ENCODE measurements at regions not wholly inside any gene's neighbourhood (a gene's known extent, or its start where the extent isn't known, plus 50 kb on each side); places are given as distances from the start of the nearest gene placed in this dataset.
A peak's percentile ranks its signal among the peaks of the same experiment; 100 is the strongest.
"Not testable (repeated sequence)": the region's sequence is repeated elsewhere in the genome, so short reads cannot be mapped to it uniquely, and the experiment has no call there.

DNA sequence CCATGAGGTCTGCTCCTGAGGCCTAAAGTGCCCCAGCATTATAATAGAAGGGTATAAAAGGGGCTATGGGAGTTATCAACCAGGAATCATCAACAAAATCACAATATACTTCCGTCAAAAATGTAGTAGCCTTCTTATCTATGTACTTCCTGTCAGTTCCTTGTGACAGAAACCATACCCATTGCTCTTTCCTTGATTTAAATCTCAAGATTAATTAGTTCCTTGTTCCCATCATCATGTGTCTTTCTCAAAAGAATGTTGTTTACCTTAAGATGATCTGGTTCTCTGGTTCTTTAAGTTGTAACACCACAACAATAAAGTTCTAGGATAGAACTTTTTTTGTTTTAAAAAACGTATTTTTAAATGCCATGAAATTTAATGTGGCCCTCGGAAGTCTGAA lies 833.3 kb downstream of the LTN1 start:
- DNase-seq, result no peak

DNA sequence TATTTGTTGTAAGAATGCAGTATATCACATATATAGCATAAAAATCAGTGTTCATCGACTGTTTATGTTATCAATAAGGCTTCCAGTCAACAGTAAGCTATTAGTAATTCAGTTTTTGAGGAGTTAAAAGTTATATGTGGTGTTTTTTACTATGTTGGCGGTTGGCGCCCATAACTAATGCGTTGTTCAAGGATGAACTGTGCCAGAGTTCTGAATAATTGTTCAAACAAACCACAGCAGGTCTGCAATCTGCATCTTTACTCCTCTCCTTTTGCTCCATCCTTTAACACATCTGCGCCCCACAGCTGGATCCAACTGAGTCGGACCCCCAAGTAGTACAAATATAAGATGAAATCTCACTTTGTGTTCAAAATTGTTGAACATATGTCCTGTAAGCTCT lies 836.1 kb downstream of the LTN1 start:
- no peak for DNase-seq

- DNase-seq, result no peak
Measured at GRCh38 chr21:28154121-28154520, 838.6 kb downstream of the LTN1 start.

DNA sequence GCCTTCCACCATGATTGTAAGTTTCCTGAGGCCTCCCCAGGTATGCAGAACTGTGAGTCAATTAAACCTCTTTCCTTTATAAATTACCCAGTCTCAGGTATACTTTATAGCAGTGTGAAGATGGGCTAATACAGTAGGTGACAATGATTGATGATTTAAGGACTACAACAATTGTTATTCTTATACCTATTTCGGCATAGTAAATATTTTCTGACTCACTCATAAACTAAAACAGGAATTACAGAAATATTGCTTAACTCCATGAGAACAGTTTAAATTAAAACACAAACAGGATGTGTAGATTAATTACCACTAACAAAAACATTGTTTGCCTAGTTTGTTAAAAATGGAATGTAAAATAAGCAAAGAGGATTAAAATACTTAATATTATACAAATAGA lies 839.9 kb downstream of the LTN1 start:
- DNase-seq, result no peak

DNA sequence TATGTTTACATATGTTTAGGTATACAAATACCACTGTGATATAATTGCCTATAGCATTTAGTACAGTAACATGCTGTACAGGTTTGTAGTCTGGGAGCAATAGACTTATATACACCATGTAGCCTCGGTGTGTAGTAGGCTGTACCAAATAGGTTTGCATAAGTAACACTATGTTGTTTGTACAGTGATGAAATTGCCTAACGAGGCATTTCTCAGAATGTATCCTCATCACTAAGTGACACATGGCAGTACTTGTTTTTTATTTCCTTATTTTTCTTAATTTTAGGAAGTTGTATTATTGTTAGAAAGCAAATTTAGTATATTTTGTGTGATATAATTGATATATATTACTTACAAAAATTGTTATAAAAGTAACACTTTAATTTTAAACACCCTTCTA lies 840.9 kb downstream of the LTN1 start:
- peak; percentile 69 to 81 for DNase-seq

DNA sequence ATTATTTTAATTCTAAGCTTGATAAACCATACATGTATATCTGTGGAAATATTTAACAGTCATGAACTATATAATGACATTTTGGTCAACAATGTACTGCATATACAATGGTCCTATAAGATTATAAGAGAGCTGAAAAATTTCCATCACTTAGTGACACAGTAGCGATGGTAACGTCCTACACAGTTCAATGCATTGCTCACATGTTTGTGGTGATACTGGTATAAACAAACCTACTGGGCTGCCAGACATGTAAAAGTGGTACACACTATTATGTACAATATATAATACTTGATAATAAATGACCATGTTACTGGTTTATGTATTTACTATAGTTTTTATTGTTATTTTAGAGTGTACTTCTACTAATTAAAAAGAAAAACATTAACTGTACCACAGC lies 841.9 kb downstream of the LTN1 start:
- DNase-seq, result no peak

DNA sequence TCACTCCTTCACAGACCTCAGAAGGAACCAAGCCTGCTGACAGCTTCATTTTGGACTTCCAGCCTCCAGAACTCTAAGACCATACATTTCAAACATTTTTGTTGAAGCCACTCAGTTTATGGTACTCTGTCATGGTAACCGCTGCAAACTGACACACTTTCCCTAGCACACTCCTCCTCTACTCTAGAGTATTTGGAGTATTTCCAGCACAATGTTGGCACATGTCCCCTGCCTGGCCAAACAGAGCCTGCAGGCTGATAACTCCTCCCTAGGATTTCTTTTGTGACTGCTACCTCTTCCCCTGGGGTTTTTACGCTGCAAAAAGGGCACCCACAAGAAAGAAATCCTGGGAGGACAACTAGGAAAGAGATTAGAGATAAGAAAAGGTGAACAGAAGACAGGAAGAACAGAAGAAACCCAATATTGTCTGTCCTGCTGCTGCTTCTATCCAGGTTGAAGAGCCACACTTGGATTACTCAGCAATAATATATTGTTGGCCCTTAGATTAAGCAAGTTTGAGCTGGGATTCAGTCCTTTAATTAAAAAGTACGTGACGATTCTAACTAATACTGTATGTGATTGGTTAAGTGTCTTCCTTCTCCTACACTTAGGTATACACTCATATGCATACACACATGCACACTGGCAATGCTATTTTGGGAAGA lies 844.1 kb downstream of the LTN1 start:
- DNase-seq, result no peak

DNA sequence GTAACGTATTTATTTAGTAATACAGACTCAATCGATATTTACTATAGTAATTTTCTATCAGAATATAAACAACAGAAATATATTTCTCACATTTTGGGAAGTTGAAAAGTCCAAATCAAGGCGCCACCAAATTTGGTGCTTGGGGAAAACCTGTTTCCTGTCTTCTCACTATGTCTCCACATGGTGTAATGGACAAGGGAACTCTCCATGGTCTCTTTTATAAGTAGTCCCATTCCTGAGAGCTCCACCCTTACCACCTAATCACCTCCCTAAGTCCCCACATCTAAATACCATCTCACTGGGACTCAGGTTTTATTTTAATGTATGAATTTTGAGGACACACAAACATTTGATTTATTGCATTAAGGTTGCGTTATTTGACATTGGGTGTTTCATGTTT lies 848.0 kb downstream of the LTN1 start:
- no peak for DNase-seq

DNA sequence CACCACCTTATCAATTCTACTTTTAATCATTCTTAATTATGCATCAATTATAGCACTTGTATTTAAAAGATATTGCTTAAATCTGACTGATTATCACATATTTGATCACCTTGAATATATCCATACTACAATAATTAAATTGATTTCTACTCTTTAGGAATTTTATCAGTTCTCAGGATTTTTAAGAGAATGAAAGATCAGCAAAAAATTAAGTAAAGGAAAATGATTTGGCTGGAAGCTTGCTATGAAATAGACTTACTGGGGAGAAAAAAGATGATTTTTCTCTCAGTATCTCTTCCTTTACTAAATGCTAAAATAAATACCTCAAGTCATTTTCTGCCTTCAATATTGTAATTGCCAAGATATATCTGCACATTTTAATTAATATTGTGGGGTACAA lies 848.6 kb downstream of the LTN1 start:
- no peak for DNase-seq

GRCh38 chr21:28142697-28143096 lies 850.0 kb downstream of the LTN1 start:
- DNase-seq, result peak; percentile 81 to 85

DNA sequence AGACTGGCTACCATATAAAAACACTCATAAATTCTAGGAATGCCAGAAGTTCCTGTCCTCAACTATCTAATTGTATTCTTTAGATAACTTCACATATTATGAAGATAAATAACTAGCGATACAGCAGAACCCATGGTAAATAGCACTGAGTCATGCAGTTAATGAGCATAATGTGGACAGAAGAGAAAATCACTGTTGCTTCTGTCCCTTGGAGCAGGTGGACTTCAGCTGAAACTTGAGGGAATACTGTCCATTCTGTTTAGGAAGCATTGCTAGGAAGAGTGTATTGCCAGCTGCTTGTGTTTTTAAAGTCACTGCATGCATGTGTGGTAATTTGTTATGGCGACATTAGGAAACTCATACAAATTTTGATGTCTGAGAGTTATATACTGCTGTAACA lies 854.4 kb downstream of the LTN1 start:
- DNase-seq, result no peak

GRCh38 chr21:28136656-28137255 lies 855.9 kb downstream of the LTN1 start:
- DNase-seq, result peak; percentile 24 to 40

DNA sequence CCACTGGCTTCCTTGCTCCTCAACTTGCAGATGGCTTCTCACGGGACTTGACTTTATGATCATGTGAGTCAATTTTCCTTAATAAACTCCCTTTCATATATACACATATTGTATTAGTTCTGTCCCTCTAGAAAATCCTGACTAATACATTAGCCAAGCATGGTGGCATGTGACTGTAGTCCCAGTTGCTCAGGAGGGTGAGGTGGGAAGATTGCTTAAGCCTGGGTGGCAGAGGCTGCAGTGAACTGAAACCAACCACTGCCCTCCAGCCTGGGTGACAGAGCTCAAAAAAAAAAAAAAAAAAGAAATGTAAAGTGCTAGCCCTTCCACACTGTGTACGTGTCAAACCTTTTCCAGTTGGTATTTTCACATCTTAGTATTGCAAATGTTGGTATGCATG lies 857.0 kb downstream of the LTN1 start:
- peak; percentile 88 to 89 for DNase-seq

DNA sequence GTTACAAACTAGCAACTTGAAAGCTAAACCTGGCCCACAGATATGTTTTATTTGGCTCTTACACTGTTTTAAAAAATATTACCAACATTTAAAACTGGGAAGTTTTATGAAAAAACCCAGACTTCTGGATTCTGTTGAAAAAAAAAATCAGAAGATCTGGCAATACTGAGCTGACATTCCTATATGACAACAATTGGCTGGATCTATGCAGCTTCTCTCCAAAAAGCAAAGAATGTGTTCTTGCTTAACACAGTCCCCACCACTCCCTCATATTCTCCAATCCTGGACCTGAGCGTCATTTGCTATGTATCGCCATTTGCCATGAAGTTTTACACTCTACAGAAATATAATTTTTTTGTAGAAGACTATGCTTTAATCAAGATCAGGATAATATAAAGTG lies 859.6 kb downstream of the LTN1 start:
- no peak for DNase-seq

DNA sequence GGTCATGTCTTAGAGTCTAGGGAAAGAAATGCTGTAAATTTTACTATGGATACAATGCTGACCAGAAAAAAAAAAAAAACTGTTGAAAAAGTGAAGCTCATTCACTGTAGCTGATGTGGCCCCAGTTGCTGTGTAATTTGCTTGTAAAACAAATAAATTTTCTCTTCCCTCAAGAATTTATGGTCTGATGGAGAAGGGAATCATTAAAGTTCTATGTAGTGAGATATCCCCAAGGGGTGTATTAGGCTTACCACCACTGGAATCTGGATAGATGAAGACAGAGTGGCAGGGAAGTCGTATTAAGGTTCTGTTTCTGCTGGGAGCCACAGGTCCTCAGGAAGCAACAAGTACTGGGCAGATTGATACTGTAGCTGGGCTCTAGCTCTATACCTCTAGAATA lies 860.0 kb downstream of the LTN1 start:
- no peak for DNase-seq

DNA sequence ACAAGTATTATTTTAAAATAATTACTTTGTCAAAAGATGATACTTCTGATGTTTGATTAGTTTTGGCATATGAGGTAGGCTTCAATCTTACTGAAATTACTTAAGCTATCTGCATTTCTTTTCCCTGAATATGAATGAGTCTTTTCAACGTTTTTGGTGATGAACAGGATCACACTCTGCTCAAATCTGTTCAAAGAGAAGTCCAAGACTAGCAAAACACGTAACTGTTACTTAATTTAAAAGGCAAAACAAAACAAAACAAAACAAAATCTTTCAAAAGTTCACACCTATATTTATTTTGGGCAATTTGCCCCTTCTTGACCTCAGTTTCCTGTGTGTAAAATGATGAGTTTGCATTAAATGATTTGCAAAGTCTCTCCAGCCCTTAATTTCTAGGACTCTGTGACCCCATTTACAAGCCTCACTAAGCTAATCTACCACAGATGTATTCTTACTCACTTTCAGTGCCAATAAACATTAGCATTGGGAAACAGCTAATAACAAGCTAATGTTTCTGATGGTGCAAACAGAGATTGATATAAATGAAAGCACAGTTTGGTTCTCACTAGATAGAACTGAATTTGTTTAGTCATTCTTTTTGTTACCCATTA lies 865.4 kb downstream of the LTN1 start:
- no peak for DNase-seq

DNA sequence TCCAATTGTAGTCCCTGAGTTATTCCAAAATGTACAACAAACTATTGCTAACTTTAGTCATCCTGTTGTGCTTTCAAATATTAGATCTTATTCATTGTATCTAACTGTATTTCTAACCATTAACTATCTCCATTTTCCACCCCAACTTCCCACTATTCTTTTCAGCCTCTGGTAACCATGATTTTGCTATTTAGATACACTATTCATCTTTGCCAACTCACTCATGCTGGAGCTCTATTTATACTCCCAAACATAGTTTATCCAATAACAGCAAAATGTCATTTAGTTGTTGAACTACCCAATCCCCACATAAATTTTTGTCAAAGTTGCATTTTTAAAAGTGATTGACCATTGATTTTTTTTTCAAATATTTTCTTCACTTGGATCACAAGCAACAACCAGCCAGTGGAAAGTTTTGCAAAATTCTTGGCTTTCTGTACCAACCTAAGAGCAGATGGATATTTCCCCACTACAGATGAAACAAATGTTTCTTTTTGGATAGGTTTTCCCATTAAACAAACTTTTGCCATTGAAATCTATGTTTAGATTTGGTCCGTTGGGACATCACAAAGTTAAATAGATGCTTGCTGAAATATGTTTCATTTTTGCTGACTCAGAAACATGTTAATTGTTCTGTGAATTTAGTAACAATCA lies 866.0 kb downstream of the LTN1 start:
- no peak for DNase-seq

DNA sequence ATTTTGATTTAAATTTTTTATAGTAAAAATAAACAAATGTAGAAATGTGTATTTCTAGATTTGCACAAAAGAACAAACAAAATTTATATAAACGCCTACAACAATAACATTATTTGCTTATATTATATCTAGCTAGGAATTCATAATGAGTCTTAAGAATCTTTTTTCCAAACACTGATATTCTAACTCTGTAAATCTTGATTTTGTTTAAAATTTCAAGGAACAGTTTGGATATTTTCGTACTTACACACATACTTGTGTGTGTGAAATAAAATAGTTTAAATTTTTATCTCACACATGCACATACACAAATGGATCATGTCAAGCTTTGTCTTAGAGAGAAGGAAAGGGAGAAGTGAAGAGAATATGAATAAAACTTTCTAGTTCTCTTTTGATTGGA lies 868.1 kb downstream of the LTN1 start:
- DNase-seq, result no peak

DNA sequence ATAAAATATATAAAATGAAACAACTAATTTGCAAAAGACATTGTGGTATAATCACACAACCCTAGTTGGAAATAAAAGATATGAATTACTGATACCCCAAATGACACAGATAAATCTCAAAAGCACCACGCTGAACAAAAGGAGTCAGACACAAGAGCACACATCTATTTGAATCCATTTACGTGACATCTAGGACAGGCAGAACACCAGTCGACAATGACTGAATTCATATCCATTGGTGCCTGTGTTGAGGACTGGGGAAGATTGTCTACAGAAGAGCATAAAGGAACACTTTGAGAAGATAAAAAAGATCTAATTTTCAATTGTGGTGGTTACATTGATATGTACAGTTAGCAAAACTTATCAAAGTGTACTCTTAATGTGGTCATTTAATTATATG lies 874.1 kb downstream of the LTN1 start:
- no peak for DNase-seq

- DNase-seq, result not testable (repeated sequence)
Measured at GRCh38 chr21:28114986-28115385, 877.7 kb downstream of the LTN1 start.

DNA sequence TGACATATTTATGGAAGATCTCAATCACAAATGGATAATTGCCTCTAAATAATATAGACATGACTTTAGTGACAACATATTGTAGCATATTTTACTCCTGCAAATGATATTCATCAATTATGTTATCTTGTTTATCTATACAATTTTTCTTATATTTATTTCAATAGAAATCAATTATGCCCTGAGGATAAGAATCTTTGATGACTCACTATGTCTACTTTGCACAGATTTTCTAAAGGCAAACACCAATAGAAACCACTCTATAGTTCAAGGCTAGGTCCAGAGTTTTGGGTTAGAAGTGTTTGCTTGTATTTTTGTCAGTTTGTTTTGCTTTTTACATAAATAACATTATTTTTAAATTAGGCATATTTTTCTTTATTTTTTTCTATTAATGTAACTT lies 879.0 kb downstream of the LTN1 start:
- DNase-seq, result no peak

DNA sequence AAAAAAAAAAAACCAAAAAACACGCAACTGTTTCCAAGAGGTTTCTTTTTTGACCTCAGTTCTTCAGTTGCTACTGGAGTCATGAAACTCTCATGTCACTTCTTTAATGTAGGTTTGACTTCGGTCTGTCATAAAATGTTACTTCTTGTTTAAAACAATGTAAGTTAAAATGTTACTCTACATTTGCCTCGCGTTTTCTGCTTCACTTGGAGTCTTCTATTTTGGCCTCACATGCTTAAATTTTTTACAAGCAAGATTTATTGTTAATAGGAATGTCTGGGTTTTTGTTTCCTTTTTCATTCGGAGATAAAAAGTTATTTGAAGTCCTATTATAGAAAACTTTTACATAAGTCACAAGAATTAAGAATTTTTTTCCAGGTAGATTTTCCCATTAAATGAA lies 880.2 kb downstream of the LTN1 start:
- DNase-seq, result no peak

GRCh38 chr21:28111151-28111619 lies 881.5 kb downstream of the LTN1 start:
- no peak for DNase-seq

DNA sequence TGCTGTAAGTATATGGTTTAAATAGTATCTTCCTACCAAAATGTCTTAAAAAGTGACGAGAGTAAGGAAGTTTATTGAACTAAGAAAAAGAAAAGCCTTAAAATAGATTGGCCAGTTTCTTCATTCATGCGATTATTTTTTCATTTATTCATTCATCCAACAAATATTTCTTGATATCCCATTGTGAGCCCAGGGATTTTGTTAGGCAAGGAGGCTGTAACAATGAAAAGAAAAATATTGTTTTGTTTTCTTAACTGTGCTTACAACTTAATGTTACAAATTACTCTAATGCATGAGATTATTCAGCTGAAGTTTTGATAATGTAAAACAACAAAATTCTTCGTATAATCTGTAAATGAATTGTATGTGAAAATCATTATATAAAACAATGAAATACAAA lies 882.0 kb downstream of the LTN1 start:
- DNase-seq, result no peak

Measured in inflammatory macrophage (primary cell).